ENCODE measurements at regions not wholly inside any gene's neighbourhood (a gene's known extent, or its start where the extent isn't known, plus 50 kb on each side); places are given as distances from the start of the nearest gene placed in this dataset.

DNA sequence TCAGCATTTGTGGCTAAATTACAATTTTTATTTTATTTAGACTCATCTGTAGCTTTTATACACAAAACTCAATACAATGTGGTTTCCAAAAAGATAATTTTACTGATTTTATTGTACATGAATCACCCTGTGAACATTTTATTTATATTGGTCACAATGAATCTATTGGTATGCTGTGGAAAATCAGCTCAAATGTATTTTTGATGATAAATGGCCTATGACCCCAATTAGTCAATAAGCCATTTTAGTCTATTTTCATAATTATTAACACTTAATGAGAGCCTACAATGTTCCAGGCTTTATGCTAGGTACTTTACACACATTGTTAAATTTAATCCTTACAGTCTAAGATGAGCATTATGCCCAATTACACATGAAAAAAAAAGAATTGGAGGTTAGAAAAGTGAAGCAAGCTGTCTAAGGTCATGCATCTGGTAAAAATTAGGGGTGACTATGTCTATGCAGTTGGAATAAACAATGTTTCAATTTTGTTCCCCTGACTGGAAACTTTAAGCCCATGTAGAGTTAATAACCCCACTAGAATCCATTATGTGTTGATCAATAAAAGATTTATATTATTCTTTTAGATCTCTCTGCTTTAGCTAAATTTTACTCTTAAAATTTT, 344.7 kb downstream of the PABPC4L start:
- no peak for TF ChIP-seq CTCF (conservative IDR thresholded peaks at IDR 0.05; ENCODE audit: low read depth, low read length)
- TF ChIP-seq EZH2 (IDR thresholded peaks at IDR 0.05; ENCODE audit: borderline replicate concordance, low read depth, low read length, poor library complexity, severe bottlenecking) = no peak
- no peaks in the 10 kb centered on the region for H3K27me3 ChIP-seq (replicated peaks; ENCODE audit: insufficient read depth, low read depth, low read length, poor library complexity)
- POLR2A ChIA-PET (ENCODE audit: low non-redundant PET) = no interaction called here
- DNase-seq (ENCODE audit: low spot score) = no peak
- H3K4me3 ChIP-seq (ENCODE audit: low read depth, low read length, poor library complexity, severe bottlenecking) = no peak overlapping the region
- H3K9me3 ChIP-seq (ENCODE audit: low read depth, low read length, poor library complexity, severe bottlenecking) = no peaks in the 10 kb centered on the region
- no peaks in the 10 kb centered on the region for H3K36me3 ChIP-seq (ENCODE audit: insufficient read depth, low read length, poor library complexity, severe bottlenecking)
- BruUV-seq (replicated peaks) = no TSS peak
- H3K27ac ChIP-seq (ENCODE audit: low read depth, low read length, poor library complexity, severe bottlenecking) = no peak overlapping the region
- intact Hi-C loops (cut with micrococcal nuclease; ENCODE audit: unreplicated experiment) = no loop called here
- H3K4me1 ChIP-seq (ENCODE audit: insufficient read depth, low read length, poor library complexity, severe bottlenecking) = no peaks in the 10 kb centered on the region
- CTCF ChIA-PET = no interaction called here

GRCh38 chr4:133855001-133855400, 346.6 kb downstream of the PABPC4L start:
- H3K9me3 ChIP-seq (ENCODE audit: low read depth, low read length, poor library complexity, severe bottlenecking) = no peaks in the 10 kb centered on the region
- CTCF ChIA-PET = no interaction called here
- no peak overlapping the region for H3K4me3 ChIP-seq (ENCODE audit: low read depth, low read length, poor library complexity, severe bottlenecking)
- no peak for TF ChIP-seq EZH2 (IDR thresholded peaks at IDR 0.05; ENCODE audit: borderline replicate concordance, low read depth, low read length, poor library complexity, severe bottlenecking)
- TF ChIP-seq CTCF (conservative IDR thresholded peaks at IDR 0.05; ENCODE audit: low read depth, low read length) = no peak
- no peaks in the 10 kb centered on the region for H3K36me3 ChIP-seq (ENCODE audit: insufficient read depth, low read length, poor library complexity, severe bottlenecking)
- H3K27me3 ChIP-seq (replicated peaks; ENCODE audit: insufficient read depth, low read depth, low read length, poor library complexity) = no peaks in the 10 kb centered on the region
- H3K4me1 ChIP-seq (ENCODE audit: insufficient read depth, low read length, poor library complexity, severe bottlenecking) = no peaks in the 10 kb centered on the region
- POLR2A ChIA-PET (ENCODE audit: low non-redundant PET) = no interaction called here
- intact Hi-C loops (cut with micrococcal nuclease; ENCODE audit: unreplicated experiment) = no loop called here
- BruUV-seq (replicated peaks) = no TSS peak
- no peak overlapping the region for H3K27ac ChIP-seq (ENCODE audit: low read depth, low read length, poor library complexity, severe bottlenecking)
- DNase-seq (ENCODE audit: low spot score) = no peak

GRCh38 chr4:133839326-133839725, 362.3 kb downstream of the PABPC4L start:
- no peaks in the 10 kb centered on the region for H3K36me3 ChIP-seq (ENCODE audit: insufficient read depth, low read length, poor library complexity, severe bottlenecking)
- ChIA-PET CTCF (no interaction called here), POLR2A (ENCODE audit: low non-redundant PET) (no interaction called here)
- H3K9me3 ChIP-seq (ENCODE audit: low read depth, low read length, poor library complexity, severe bottlenecking) = peaks cover 25% of the 10 kb centered on the region
- DNase-seq (ENCODE audit: low spot score) = peak; percentile 27
- no TSS peak for BruUV-seq (replicated peaks)
- TF ChIP-seq EZH2 (IDR thresholded peaks at IDR 0.05; ENCODE audit: borderline replicate concordance, low read depth, low read length, poor library complexity, severe bottlenecking) (no peak), CTCF (conservative IDR thresholded peaks at IDR 0.05; ENCODE audit: low read depth, low read length) (no peak)
- no peaks in the 10 kb centered on the region for H3K27me3 ChIP-seq (replicated peaks; ENCODE audit: insufficient read depth, low read depth, low read length, poor library complexity)
- H3K4me3 ChIP-seq (ENCODE audit: low read depth, low read length, poor library complexity, severe bottlenecking) = no peak overlapping the region
- intact Hi-C loops (cut with micrococcal nuclease; ENCODE audit: unreplicated experiment) = no loop called here
- H3K4me1 ChIP-seq (ENCODE audit: insufficient read depth, low read length, poor library complexity, severe bottlenecking) = no peaks in the 10 kb centered on the region
- H3K27ac ChIP-seq (ENCODE audit: low read depth, low read length, poor library complexity, severe bottlenecking) = no peak overlapping the region
